ENCODE measurements at regions not wholly inside any gene's neighbourhood (a gene's known extent, or its start where the extent isn't known, plus 50 kb on each side); places are given as distances from the start of the nearest gene placed in this dataset.

DNA sequence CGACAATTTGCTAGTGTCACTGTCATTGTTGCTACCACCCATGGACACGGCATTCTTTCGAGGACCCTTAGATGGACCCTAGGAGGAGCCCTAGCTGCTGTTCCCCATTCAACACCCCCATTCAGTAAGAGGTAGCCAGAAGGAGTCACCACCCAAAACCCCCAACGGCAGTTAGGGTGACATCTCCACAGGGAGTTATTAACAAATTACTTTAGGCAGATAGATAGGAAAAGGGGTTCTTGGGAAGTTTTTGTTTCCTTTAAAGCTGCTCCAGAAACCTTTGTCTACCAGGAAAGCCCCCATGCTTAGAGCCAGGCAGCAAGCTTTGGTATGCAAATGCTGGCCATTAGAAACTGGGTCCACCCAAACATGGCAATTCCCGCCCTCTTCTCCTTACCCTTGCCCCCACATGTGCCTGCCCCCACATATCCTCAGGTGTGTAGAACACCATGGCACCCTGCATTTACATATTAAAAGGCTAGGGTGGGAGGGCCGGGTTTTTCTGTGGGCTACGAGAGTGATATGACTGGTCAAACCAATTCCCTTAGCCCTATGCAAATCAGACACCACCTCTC, 190.9 kb downstream of the SLITRK6 start:
- TF ChIP-seq, protein P1, sequence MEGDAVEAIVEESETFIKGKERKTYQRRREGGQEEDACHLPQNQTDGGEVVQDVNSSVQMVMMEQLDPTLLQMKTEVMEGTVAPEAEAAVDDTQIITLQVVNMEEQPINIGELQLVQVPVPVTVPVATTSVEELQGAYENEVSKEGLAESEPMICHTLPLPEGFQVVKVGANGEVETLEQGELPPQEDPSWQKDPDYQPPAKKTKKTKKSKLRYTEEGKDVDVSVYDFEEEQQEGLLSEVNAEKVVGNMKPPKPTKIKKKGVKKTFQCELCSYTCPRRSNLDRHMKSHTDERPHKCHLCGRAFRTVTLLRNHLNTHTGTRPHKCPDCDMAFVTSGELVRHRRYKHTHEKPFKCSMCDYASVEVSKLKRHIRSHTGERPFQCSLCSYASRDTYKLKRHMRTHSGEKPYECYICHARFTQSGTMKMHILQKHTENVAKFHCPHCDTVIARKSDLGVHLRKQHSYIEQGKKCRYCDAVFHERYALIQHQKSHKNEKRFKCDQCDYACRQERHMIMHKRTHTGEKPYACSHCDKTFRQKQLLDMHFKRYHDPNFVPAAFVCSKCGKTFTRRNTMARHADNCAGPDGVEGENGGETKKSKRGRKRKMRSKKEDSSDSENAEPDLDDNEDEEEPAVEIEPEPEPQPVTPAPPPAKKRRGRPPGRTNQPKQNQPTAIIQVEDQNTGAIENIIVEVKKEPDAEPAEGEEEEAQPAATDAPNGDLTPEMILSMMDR (IDR thresholded peaks at IDR 0.05; ENCODE audit: low read depth, low read length), result no peak
- TF ChIP-seq EZH2phosphoT487 (IDR thresholded peaks at IDR 0.05; ENCODE audit: low read depth), result no peak
